AG04450 (cell line): ENCODE measurements at regions not wholly inside any gene's neighbourhood (a gene's known extent, or its start where the extent isn't known, plus 50 kb on each side); places are given as distances from the start of the nearest gene placed in this dataset.

Experiments
- CTCF ChIA-PET: fragments of 300-600, 350-600 bp; formaldehyde crosslinking; extraction: SDS; loops from one replicate; lab custom pipeline; 2022; ENCODE audit warnings: antibody characterized with exemption, inconsistent platforms; lab: Charles Lee
- POLR2A ChIA-PET: fragments of 350-600 bp; formaldehyde crosslinking; extraction: SDS; loops from one replicate; lab custom pipeline; 2021; ENCODE audit warnings: antibody characterized with exemption, inconsistent platforms; lab: Yijun Ruan, JAX
- DNase-seq: peaks from one replicate; pipeline ENCODE4 v3.0.0-alpha.2; 2011; ENCODE audit warnings: low read depth, low spot score
- H3K27ac ChIP-seq: one replicate; pipeline ENCODE4 v1.5.1; 2012; ENCODE audit warnings: low read depth, low read length, control low read depth
- H3K27me3 ChIP-seq: one replicate; pipeline ENCODE4 v1.6.0; 2012; ENCODE audit warnings: low read length; ENCODE audit not compliant: control insufficient read depth, insufficient read depth
- H3K4me3 ChIP-seq: 2 replicates; pipeline ENCODE4 v1.5.1; 2011; ENCODE audit warnings: mild to moderate bottlenecking, low read depth, low read length, control low read depth
- H3K9me3 ChIP-seq: 2 replicates; pipeline ENCODE4 v1.5.1; 2012; ENCODE audit warnings: low read length; ENCODE audit not compliant: control insufficient read depth, insufficient read depth
- TF ChIP-seq, protein P1 (sequence below): IDR thresholded peaks from 2 replicates; pipeline ENCODE4 v1.5.1; 2011; ENCODE audit warnings: low read depth, low read length, control low read depth, inconsistent platforms

GRCh38 chr6:101281266-101281665 is 112.2 kb upstream of the GRIK2 start:
- ChIA-PET POLR2A (no interaction called here), CTCF (no interaction called here)
- Histone ChIP-seq H3K4me3 (no peak overlapping the region), H3K27ac (no peak overlapping the region), H3K9me3 (peaks cover 22% of the 10 kb centered on the region), H3K27me3 (no peaks in the 10 kb centered on the region)
- no peak for DNase-seq
- TF ChIP-seq, protein P1, sequence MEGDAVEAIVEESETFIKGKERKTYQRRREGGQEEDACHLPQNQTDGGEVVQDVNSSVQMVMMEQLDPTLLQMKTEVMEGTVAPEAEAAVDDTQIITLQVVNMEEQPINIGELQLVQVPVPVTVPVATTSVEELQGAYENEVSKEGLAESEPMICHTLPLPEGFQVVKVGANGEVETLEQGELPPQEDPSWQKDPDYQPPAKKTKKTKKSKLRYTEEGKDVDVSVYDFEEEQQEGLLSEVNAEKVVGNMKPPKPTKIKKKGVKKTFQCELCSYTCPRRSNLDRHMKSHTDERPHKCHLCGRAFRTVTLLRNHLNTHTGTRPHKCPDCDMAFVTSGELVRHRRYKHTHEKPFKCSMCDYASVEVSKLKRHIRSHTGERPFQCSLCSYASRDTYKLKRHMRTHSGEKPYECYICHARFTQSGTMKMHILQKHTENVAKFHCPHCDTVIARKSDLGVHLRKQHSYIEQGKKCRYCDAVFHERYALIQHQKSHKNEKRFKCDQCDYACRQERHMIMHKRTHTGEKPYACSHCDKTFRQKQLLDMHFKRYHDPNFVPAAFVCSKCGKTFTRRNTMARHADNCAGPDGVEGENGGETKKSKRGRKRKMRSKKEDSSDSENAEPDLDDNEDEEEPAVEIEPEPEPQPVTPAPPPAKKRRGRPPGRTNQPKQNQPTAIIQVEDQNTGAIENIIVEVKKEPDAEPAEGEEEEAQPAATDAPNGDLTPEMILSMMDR, result no peak

- ChIA-PET CTCF (no interaction called here), POLR2A (no interaction called here)
- no peak overlapping the region for H3K4me3 ChIP-seq
- no peaks in the 10 kb centered on the region for H3K27me3 ChIP-seq
- H3K27ac ChIP-seq, result no peak overlapping the region
- TF ChIP-seq, protein P1, result no peak
- no peak for DNase-seq
- H3K9me3 ChIP-seq, result peaks cover 22% of the 10 kb centered on the region
Measured at GRCh38 chr6:101284131-101284530, 109.4 kb upstream of the GRIK2 start.

GRCh38 chr6:101286146-101286545 is 107.4 kb upstream of the GRIK2 start:
- TF ChIP-seq, protein P1, result no peak
- POLR2A ChIA-PET, result no interaction called here
- Histone ChIP-seq H3K9me3 (peaks cover 22% of the 10 kb centered on the region), H3K27ac (no peak overlapping the region), H3K4me3 (no peak overlapping the region), H3K27me3 (no peaks in the 10 kb centered on the region)
- DNase-seq, result no peak
- CTCF ChIA-PET, result no interaction called here

GRCh38 chr6:101290346-101290745 is 103.2 kb upstream of the GRIK2 start:
- CTCF ChIA-PET, result no interaction called here

GRCh38 chr6:101294051-101294638 is 99.4 kb upstream of the GRIK2 start:
- TF ChIP-seq, protein P1, result no peak
- POLR2A ChIA-PET, result no interaction called here
- Histone ChIP-seq H3K9me3 (no peaks in the 10 kb centered on the region), H3K27ac (no peak overlapping the region), H3K4me3 (no peak overlapping the region), H3K27me3 (no peaks in the 10 kb centered on the region)
- DNase-seq, result no peak
- CTCF ChIA-PET, result no interaction called here

More at GRCh38 chr6:101290346-101290745, 103.2 kb upstream of the GRIK2 start:
- no peak overlapping the region for H3K4me3 ChIP-seq
- no peaks in the 10 kb centered on the region for H3K27me3 ChIP-seq
- TF ChIP-seq, protein P1, result no peak
- DNase-seq, result no peak
- POLR2A ChIA-PET, result no interaction called here
- no peak overlapping the region for H3K27ac ChIP-seq
- H3K9me3 ChIP-seq, result no peaks in the 10 kb centered on the region
